GM18951 (cell line): ENCODE measurements at regions not wholly inside any gene's neighbourhood (a gene's known extent, or its start where the extent isn't known, plus 50 kb on each side); places are given as distances from the start of the nearest gene placed in this dataset.

ENCODE experiments used
- POLR2A ChIP-seq: IDR thresholded peaks from 4 replicates; pipeline ENCODE4 v1.6.1; 2011; ENCODE audit warnings: mild to moderate bottlenecking; ENCODE audit not compliant: insufficient read length, insufficient read depth; ENCODE audit errors: extremely low read depth
- in situ Hi-C: fragments of 300-500 bp; cut with MboI; formaldehyde crosslinking; loops from one replicate; pipeline ENCODE4 v1.12.0; 2022; ENCODE audit warnings: low sequenced_read_pairs, mixed read lengths, inconsistent platforms; ENCODE audit not compliant: unreplicated experiment

GRCh38 chr2:176585291-176585690 is 316.0 kb downstream of the MTX2 start:
- in situ Hi-C loops: no loop called here
- TF ChIP-seq POLR2A: no peak

GRCh38 chr2:176585791-176586190 is 316.5 kb downstream of the MTX2 start:
- in situ Hi-C loops: no loop called here

GRCh38 chr2:176589287-176589686 is 320.0 kb downstream of the MTX2 start:
- TF ChIP-seq POLR2A: no peak
- in situ Hi-C loops: no loop called here

More at GRCh38 chr2:176585791-176586190, 316.5 kb downstream of the MTX2 start:
- no peak for TF ChIP-seq POLR2A

- TF ChIP-seq POLR2A: no peak
- in situ Hi-C loops: no loop called here
Measured at GRCh38 chr2:176589825-176590440, 320.7 kb downstream of the MTX2 start.

GRCh38 chr2:176592216-176592615 is 323.0 kb downstream of the MTX2 start:
- in situ Hi-C loops: no loop called here
- TF ChIP-seq POLR2A: no peak

- in situ Hi-C loops: no loop called here
- no peak for TF ChIP-seq POLR2A
Measured at GRCh38 chr2:176595986-176596385, 326.7 kb downstream of the MTX2 start.

GRCh38 chr2:176597916-176598315 is 328.7 kb downstream of the MTX2 start:
- no peak for TF ChIP-seq POLR2A

GRCh38 chr2:176598351-176598750 is 329.1 kb downstream of the MTX2 start:
- no peak for TF ChIP-seq POLR2A
- in situ Hi-C loops: no loop called here

More at GRCh38 chr2:176597916-176598315, 328.7 kb downstream of the MTX2 start:
- in situ Hi-C loops: no loop called here

- in situ Hi-C loops: no loop called here
- no peak for TF ChIP-seq POLR2A
Measured at GRCh38 chr2:176599796-176600485, 330.7 kb downstream of the MTX2 start.

- in situ Hi-C loops: no loop called here
- TF ChIP-seq POLR2A: no peak
Measured at GRCh38 chr2:176601066-176601465, 331.8 kb downstream of the MTX2 start.

GRCh38 chr2:176612036-176612435 is 342.8 kb downstream of the MTX2 start:
- no peak for TF ChIP-seq POLR2A
- in situ Hi-C loops: no loop called here

- no peak for TF ChIP-seq POLR2A
- in situ Hi-C loops: no loop called here
Measured at GRCh38 chr2:176612736-176613135, 343.5 kb downstream of the MTX2 start.

GRCh38 chr2:176613323-176613987 is 344.2 kb downstream of the MTX2 start:
- in situ Hi-C loops: no loop called here
- no peak for TF ChIP-seq POLR2A

- TF ChIP-seq POLR2A: no peak
- in situ Hi-C loops: no loop called here
Measured at GRCh38 chr2:176614049-176614448, 344.8 kb downstream of the MTX2 start.
